Activated T-cell treated with anti-CD3 and anti-CD28 coated beads for 48 hours (primary cell): ENCODE measurements at regions not wholly inside any gene's neighbourhood (a gene's known extent, or its start where the extent isn't known, plus 50 kb on each side); places are given as distances from the start of the nearest gene placed in this dataset.
"Not testable (repeated sequence)": the region's sequence is repeated elsewhere in the genome, so short reads cannot be mapped to it uniquely, and the experiment has no call there.

Experiments used
- DNase-seq: peaks from one replicate; pipeline ENCODE4 v3.0.0-alpha.2; 2020; ENCODE audit warnings: low read depth

GRCh38 chr3:175951047-175951694, 1092.0 kb downstream of the NAALADL2 start:
- no peak for DNase-seq

GRCh38 chr3:175948041-175948440, 1088.9 kb downstream of the NAALADL2 start:
- no peak for DNase-seq

- DNase-seq: no peak
Observed at GRCh38 chr3:175941352-175941751, 1082.2 kb downstream of the NAALADL2 start.

- no peak for DNase-seq
Observed at GRCh38 chr3:175940881-175941280, 1081.7 kb downstream of the NAALADL2 start.

- no peak for DNase-seq
Observed at GRCh38 chr3:175940243-175940642, 1081.1 kb downstream of the NAALADL2 start.

GRCh38 chr3:175937367-175937766, 1078.2 kb downstream of the NAALADL2 start:
- DNase-seq: not testable (repeated sequence)

GRCh38 chr3:175932586-175932985, 1073.5 kb downstream of the NAALADL2 start:
- DNase-seq: no peak

- no peak for DNase-seq
Observed at GRCh38 chr3:175919133-175919532, 1060.0 kb downstream of the NAALADL2 start.

- no peak for DNase-seq
Observed at GRCh38 chr3:175916191-175916934, 1057.2 kb downstream of the NAALADL2 start.

DNA sequence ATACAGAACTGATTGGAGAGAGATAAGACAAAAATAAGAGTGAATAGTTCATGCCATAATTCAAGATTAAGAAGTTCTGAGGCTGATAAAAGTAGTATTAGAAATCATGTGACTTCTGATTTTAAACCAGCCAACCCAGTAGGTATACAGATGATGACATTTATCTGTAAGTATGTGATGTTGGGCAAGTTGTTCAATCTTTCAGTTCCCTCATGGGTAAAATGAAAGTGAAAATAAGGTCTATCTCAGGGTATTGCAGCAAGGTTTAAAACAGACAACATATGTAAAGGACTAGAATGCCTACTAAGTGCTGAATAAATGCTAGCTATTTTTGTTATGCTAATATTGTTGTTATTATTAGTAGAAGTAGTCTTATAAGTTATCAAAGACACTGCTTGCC, 1055.7 kb downstream of the NAALADL2 start:
- no peak for DNase-seq

- no peak for DNase-seq
Observed at GRCh38 chr3:175913286-175913685, 1054.2 kb downstream of the NAALADL2 start.

- DNase-seq: no peak
Observed at GRCh38 chr3:175911937-175912336, 1052.8 kb downstream of the NAALADL2 start.

- DNase-seq: no peak
Observed at GRCh38 chr3:175902226-175902625, 1043.1 kb downstream of the NAALADL2 start.

GRCh38 chr3:175898194-175898593, 1039.1 kb downstream of the NAALADL2 start:
- no peak for DNase-seq

GRCh38 chr3:175896655-175897054, 1037.5 kb downstream of the NAALADL2 start:
- no peak for DNase-seq

GRCh38 chr3:175895731-175896130, 1036.6 kb downstream of the NAALADL2 start:
- no peak for DNase-seq

DNA sequence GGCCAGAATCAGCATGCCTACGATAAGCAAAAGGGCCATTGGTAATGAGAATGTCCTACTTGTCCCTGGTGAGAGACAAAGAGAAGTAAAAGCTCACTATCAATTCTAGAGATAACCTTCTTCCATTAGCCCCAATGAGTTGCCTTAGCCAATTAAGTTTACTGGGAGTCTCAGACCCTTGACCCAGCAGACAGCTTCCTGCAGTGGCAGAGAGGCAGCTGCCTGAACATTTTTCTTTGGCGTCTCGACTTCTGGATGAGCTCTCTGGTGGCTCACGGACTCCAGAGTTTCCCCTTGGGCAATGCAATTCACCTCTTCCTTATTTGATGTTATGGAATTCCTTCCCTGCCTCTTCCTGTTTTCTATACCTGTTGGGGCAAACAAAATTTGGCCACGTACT, 1034.4 kb downstream of the NAALADL2 start:
- no peak for DNase-seq

- no peak for DNase-seq
Observed at GRCh38 chr3:175890066-175890465, 1030.9 kb downstream of the NAALADL2 start.

DNA sequence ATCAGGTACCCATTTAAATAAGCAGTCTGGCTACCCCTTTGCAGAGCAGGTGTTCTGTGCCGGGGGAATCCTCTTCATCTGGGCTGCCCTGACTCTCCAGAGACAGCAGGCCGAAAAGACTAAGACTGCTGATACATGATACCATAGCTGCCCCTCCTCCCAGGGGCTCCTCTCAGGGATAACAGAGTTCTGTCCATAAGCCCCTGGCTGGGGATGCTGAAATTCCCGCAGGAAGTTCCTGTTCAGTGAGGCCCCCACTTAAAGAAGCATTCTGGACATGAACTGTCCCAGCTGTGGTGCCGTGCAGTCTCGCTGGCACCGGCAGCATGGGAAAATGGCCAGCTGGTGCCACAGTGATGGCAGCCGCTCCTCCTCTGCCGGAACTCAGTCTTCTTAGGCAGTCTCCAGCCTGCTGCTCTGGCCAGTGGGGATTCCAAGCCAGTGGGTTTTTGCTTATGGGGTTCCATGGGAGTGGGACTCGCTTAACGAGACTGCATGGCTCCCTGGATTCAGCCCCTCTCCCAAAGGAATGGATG, 1026.2 kb downstream of the NAALADL2 start:
- no peak for DNase-seq

GRCh38 chr3:175879417-175879816, 1020.3 kb downstream of the NAALADL2 start:
- no peak for DNase-seq

- DNase-seq: no peak
Observed at GRCh38 chr3:175869404-175869803, 1010.3 kb downstream of the NAALADL2 start.

GRCh38 chr3:175868626-175869025, 1009.5 kb downstream of the NAALADL2 start:
- DNase-seq: no peak

- DNase-seq: no peak
Observed at GRCh38 chr3:175865724-175866123, 1006.6 kb downstream of the NAALADL2 start.
